ENCODE measurements at regions not wholly inside any gene's neighbourhood (a gene's known extent, or its start where the extent isn't known, plus 50 kb on each side); places are given as distances from the start of the nearest gene placed in this dataset.

- H4K20me1 ChIP-seq (ENCODE audit: insufficient read depth), result no peaks in the 10 kb centered on the region
- H3K9ac ChIP-seq (ENCODE audit: low read length), result no peak overlapping the region
- DNase-seq (ENCODE audit: low read depth, low spot score) (no peak), ATAC-seq (no peak)
- H3K4me1 ChIP-seq (ENCODE audit: control insufficient read depth in 1 of 2, insufficient read depth in 2 of 2, low read length in 2 of 2), result no peaks in the 10 kb centered on the region
- no peak overlapping the region for H3K4me2 ChIP-seq (ENCODE audit: low read length)
- H2AFZ ChIP-seq (ENCODE audit: low read depth, low read length, poor library complexity, severe bottlenecking), result no peak overlapping the region
- ChIA-PET CTCF (no interaction called here), POLR2A (no interaction called here), RAD21 (ENCODE audit: low non-redundant PET in 1 of 2, low total read pairs in 2 of 2, uncharacterized antibody in 2 of 2, unreplicated experiment in 2 of 2) (no interaction called here)
- H3K27me3 ChIP-seq (ENCODE audit: insufficient read depth, low read length), result peaks cover 33% of the 10 kb centered on the region; the same call in 1 of the 2 replicates
- H3K9me3 ChIP-seq (ENCODE audit: control insufficient read depth in 1 of 2, insufficient read depth in 1 of 2, low read depth in 1 of 2, low read length in 2 of 2), result no peaks in the 10 kb centered on the region
- BruUV-seq (replicated peaks), result no TSS peak
- intact Hi-C loops (cut with micrococcal nuclease), result no loop called here
- TF ChIP-seq CTCF (IDR thresholded peaks at IDR 0.05 in 2 of 3, conservative IDR thresholded peaks at IDR 0.05 in 1 of 3; ENCODE audit: borderline replicate concordance in 1 of 3, insufficient read depth in 1 of 3, low read depth in 2 of 3, low read length in 2 of 3) (no peak), POLR2AphosphoS5 (IDR thresholded peaks at IDR 0.05; ENCODE audit: low read depth, low read length) (no peak), JUND (IDR thresholded peaks at IDR 0.05) (no peak), CEBPB (IDR thresholded peaks at IDR 0.05; ENCODE audit: low read depth) (no peak), ATF3 (IDR thresholded peaks at IDR 0.05) (no peak), REST (IDR thresholded peaks at IDR 0.05; ENCODE audit: low read depth) (no peak), SP1 (IDR thresholded peaks at IDR 0.05; ENCODE audit: low read depth) (no peak), YY1 (IDR thresholded peaks at IDR 0.05; ENCODE audit: extremely low read depth, insufficient replicate concordance, low read depth, low read length) (no peak), FOSL1 (IDR thresholded peaks at IDR 0.05; ENCODE audit: low read depth) (no peak)
- H3K9me2 ChIP-seq (ENCODE audit: insufficient read depth), result no peaks in the 10 kb centered on the region
- H3K4me3 ChIP-seq (replicated peaks in 1 of 2; ENCODE audit: low read depth in 1 of 2, low read length in 2 of 2), result no peak overlapping the region
- no peaks in the 10 kb centered on the region for H3K79me2 ChIP-seq (ENCODE audit: insufficient read depth, low read length)
- H3K36me3 ChIP-seq (ENCODE audit: control insufficient read depth in 1 of 2, insufficient read depth in 2 of 2, low read length in 2 of 2), result no peaks in the 10 kb centered on the region
- H3K27ac ChIP-seq (ENCODE audit: low read depth, low read length), result no peak overlapping the region
Measured at GRCh38 chr19:30162718-30163117, 209.5 kb upstream of the ZNF536 start.
